Sigmoid colon (tissue), 4 donors: ENCODE measurements at regions not wholly inside any gene's neighbourhood (a gene's known extent, or its start where the extent isn't known, plus 50 kb on each side); places are given as distances from the start of the nearest gene placed in this dataset.
"Not testable (repeated sequence)": the region's sequence is repeated elsewhere in the genome, so short reads cannot be mapped to it uniquely, and the experiment has no call there.

ENCODE experiments used
- CTCF ChIP-seq, 4 experiments: fragments of 450-650 bp in 3 of 4; fragments of 200-600 bp in 1 of 4; IDR thresholded peaks; one replicate each; pipeline ENCODE4 v1.5.1; 2016 to 2019; ENCODE audit warnings: antibody characterized with exemption in 4 of 4, mild to moderate bottlenecking in 3 of 4, moderate library complexity in 2 of 4
- POLR2AphosphoS5 ChIP-seq, 4 donors: sonication (generic); formaldehyde crosslinking; IDR thresholded peaks; one replicate each; pipeline ENCODE4 v1.6.1; 2017; ENCODE audit warnings: antibody characterized with exemption in 4 of 4

GRCh38 chr1:850318-850717, 73.4 kb upstream of the SAMD11 start:
- not testable (repeated sequence) for TF ChIP-seq CTCF, POLR2AphosphoS5 (IDR thresholded peaks at IDR 0.05)
